DND-41 (cell line): ENCODE measurements at regions not wholly inside any gene's neighbourhood (a gene's known extent, or its start where the extent isn't known, plus 50 kb on each side); places are given as distances from the start of the nearest gene placed in this dataset.

Experiments
- EZH2 ChIP-seq: IDR thresholded peaks from 3 replicates; pipeline ENCODE4 v1.6.1; 2012; ENCODE audit warnings: borderline replicate concordance, low read depth, mild to moderate bottlenecking, moderate library complexity, low read length, inconsistent platforms; ENCODE audit not compliant: severe bottlenecking
- TF ChIP-seq, protein P1 (sequence below): IDR thresholded peaks from 2 replicates; pipeline ENCODE4 v1.5.1; 2012; ENCODE audit warnings: borderline replicate concordance, low read length, moderate library complexity, mild to moderate bottlenecking; ENCODE audit not compliant: poor library complexity, severe bottlenecking; ENCODE audit errors: extremely low read depth

DNA sequence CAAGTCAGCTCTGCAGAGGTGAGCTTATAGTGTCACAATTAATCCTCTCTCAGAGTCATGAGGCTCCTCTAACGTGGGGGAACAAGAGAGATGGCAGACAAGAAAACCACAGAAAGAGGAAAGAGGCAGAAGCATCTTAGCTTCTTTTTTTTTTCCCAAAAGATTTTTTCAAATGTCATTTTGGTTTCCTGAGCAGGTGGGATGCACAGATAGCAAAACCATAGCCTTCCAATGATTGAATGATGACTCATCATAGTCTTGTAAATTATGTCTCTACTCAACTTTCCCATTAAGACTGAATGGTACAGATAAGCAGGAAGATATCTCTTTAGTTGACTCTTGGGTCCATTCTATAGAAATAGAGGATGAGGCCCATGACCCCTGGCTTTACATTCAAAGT is 162.8 kb upstream of the ZFHX3 start:
- TF ChIP-seq, protein P1, sequence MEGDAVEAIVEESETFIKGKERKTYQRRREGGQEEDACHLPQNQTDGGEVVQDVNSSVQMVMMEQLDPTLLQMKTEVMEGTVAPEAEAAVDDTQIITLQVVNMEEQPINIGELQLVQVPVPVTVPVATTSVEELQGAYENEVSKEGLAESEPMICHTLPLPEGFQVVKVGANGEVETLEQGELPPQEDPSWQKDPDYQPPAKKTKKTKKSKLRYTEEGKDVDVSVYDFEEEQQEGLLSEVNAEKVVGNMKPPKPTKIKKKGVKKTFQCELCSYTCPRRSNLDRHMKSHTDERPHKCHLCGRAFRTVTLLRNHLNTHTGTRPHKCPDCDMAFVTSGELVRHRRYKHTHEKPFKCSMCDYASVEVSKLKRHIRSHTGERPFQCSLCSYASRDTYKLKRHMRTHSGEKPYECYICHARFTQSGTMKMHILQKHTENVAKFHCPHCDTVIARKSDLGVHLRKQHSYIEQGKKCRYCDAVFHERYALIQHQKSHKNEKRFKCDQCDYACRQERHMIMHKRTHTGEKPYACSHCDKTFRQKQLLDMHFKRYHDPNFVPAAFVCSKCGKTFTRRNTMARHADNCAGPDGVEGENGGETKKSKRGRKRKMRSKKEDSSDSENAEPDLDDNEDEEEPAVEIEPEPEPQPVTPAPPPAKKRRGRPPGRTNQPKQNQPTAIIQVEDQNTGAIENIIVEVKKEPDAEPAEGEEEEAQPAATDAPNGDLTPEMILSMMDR = no peak
- TF ChIP-seq EZH2 = no peak
